SU-DHL-6 (cell line): ENCODE measurements at regions not wholly inside any gene's neighbourhood (a gene's known extent, or its start where the extent isn't known, plus 50 kb on each side); places are given as distances from the start of the nearest gene placed in this dataset.

Experiments used
- H2AFZ ChIP-seq: fragments of 200-600 bp; sonication (generic); 2 replicates; pipeline ENCODE4 v1.6.1; 2014; ENCODE audit warnings: low read depth, mild to moderate bottlenecking, moderate library complexity, mixed read lengths, antibody characterized with exemption, low read length; ENCODE audit not compliant: severe bottlenecking
- H3F3A ChIP-seq: fragments of 200-600 bp; shearing (Covaris generic); 2 replicates; pipeline ENCODE4 v1.6.0; 2016; ENCODE audit warnings: antibody characterized with exemption, mild to moderate bottlenecking; ENCODE audit not compliant: insufficient read depth
- H3K27ac ChIP-seq: fragments of 200-600 bp; sonication (generic); 2 replicates; pipeline ENCODE4 v1.5.1; 2016; ENCODE audit warnings: low read depth, mild to moderate bottlenecking, low read length, moderate library complexity, mixed read lengths
- H3K27me3 ChIP-seq: fragments of 200-600 bp; sonication (generic), shearing (Covaris generic); 2 replicates; pipeline ENCODE4 v1.6.0; 2014; ENCODE audit warnings: mild to moderate bottlenecking, low read length
- H3K36me3 ChIP-seq: fragments of 200-600 bp; sonication (generic); 2 replicates; pipeline ENCODE4 v1.6.1; 2014; ENCODE audit warnings: mild to moderate bottlenecking, low read length, mixed read lengths
- H3K4me2 ChIP-seq: fragments of 300-600, 200-600 bp; shearing (Covaris generic), sonication (generic); 2 replicates; pipeline ENCODE4 v1.6.0; 2014; ENCODE audit warnings: low read length, low read depth, mild to moderate bottlenecking; ENCODE audit not compliant: poor library complexity, severe bottlenecking
- H3K4me3 ChIP-seq: fragments of 200-600 bp; sonication (generic); 2 replicates; pipeline ENCODE4 v1.5.1; 2014; ENCODE audit warnings: antibody characterized with exemption, low read length, mild to moderate bottlenecking, mixed read lengths; ENCODE audit not compliant: insufficient read depth, poor library complexity, severe bottlenecking
- H3K79me2 ChIP-seq: fragments of 200-600 bp; sonication (generic); 2 replicates; pipeline ENCODE4 v1.6.1; 2014; ENCODE audit warnings: mild to moderate bottlenecking, low read length, moderate library complexity; ENCODE audit not compliant: insufficient read depth
- H3K9ac ChIP-seq: fragments of 200-600 bp; sonication (generic); 2 replicates; pipeline ENCODE4 v1.7.0; 2014; ENCODE audit warnings: mild to moderate bottlenecking, low read length
- H3K9me2 ChIP-seq: fragments of 200-600 bp; sonication (generic); replicated peaks from 2 replicates; pipeline ENCODE4 v1.6.1; 2014; ENCODE audit warnings: low read length; ENCODE audit not compliant: insufficient read depth
- H3K9me3 ChIP-seq: fragments of 200-600 bp; sonication (generic); 2 replicates; pipeline ENCODE4 v1.6.1; 2014; ENCODE audit warnings: low read length, mixed read lengths; ENCODE audit not compliant: insufficient read depth
- H4K20me1 ChIP-seq: fragments of 200-600 bp; sonication (generic); 2 replicates; pipeline ENCODE4 v1.6.1; 2014; ENCODE audit warnings: low read depth, mild to moderate bottlenecking, antibody characterized with exemption, low read length, moderate library complexity, mixed read lengths
- CTCF ChIP-seq: fragments of 200-600 bp; sonication (generic); IDR thresholded peaks from one replicate; pipeline ENCODE4 v1.5.1; 2017; ENCODE audit warnings: antibody characterized with exemption, mild to moderate bottlenecking, low read length, moderate library complexity; ENCODE audit not compliant: insufficient read depth, poor library complexity, severe bottlenecking
- EZH2phosphoT487 ChIP-seq: fragments of 200-600 bp; sonication (generic), shearing (Covaris generic); conservative IDR thresholded peaks from 2 replicates; pipeline ENCODE4 v1.6.1; 2018; ENCODE audit warnings: mild to moderate bottlenecking, antibody characterized with exemption, low read length, moderate library complexity, mixed read lengths

GRCh38 chr11:116257883-116258282 lies 514.9 kb downstream of the BUD13 start:
- Histone ChIP-seq H3K79me2 (no peaks in the 10 kb centered on the region), H4K20me1 (no peaks in the 10 kb centered on the region), H3K27ac (no peak overlapping the region), H3K9me3 (no peaks in the 10 kb centered on the region), H3K36me3 (no peaks in the 10 kb centered on the region), H3K27me3 (no peaks in the 10 kb centered on the region; the same call in 1 of the 2 replicates), H2AFZ (no peak overlapping the region), H3K9ac (no peak overlapping the region), H3K9me2 (no peaks in the 10 kb centered on the region), H3F3A (no peaks in the 10 kb centered on the region), H3K4me3 (no peak overlapping the region), H3K4me2 (no peak overlapping the region)
- TF ChIP-seq EZH2phosphoT487: no peak
- TF ChIP-seq CTCF: no peak

- H3K9ac ChIP-seq: no peak overlapping the region
- H3K27me3 ChIP-seq: no peaks in the 10 kb centered on the region
- no peak overlapping the region for H3K27ac ChIP-seq
- no peaks in the 10 kb centered on the region for H3K79me2 ChIP-seq
- no peaks in the 10 kb centered on the region for H3K9me3 ChIP-seq
- no peaks in the 10 kb centered on the region for H3F3A ChIP-seq
- no peaks in the 10 kb centered on the region for H3K36me3 ChIP-seq
- H2AFZ ChIP-seq: no peak overlapping the region
- no peak overlapping the region for H3K4me3 ChIP-seq
- TF ChIP-seq EZH2phosphoT487 (no peak), CTCF (no peak)
- H4K20me1 ChIP-seq: no peaks in the 10 kb centered on the region
- H3K4me2 ChIP-seq: no peak overlapping the region
- no peaks in the 10 kb centered on the region for H3K9me2 ChIP-seq
These were observed 515.7 kb downstream of the BUD13 start for GRCh38 chr11:116257092-116257491.

- H3K79me2 ChIP-seq: no peaks in the 10 kb centered on the region
- H3K27me3 ChIP-seq: no peaks in the 10 kb centered on the region
- H3K9ac ChIP-seq: no peak overlapping the region
- no peak overlapping the region for H3K4me2 ChIP-seq
- H3K27ac ChIP-seq: no peak overlapping the region
- no peaks in the 10 kb centered on the region for H3K9me2 ChIP-seq
- H3K9me3 ChIP-seq: no peaks in the 10 kb centered on the region
- no peak overlapping the region for H3K4me3 ChIP-seq
- no peaks in the 10 kb centered on the region for H4K20me1 ChIP-seq
- no peaks in the 10 kb centered on the region for H3K36me3 ChIP-seq
- no peak overlapping the region for H2AFZ ChIP-seq
- no peak for TF ChIP-seq EZH2phosphoT487
- no peak for TF ChIP-seq CTCF
- no peaks in the 10 kb centered on the region for H3F3A ChIP-seq
These were observed 516.6 kb downstream of the BUD13 start for GRCh38 chr11:116256215-116256614.
